Gastroesophageal sphincter (tissue), 4 donors: ENCODE measurements at regions not wholly inside any gene's neighbourhood (a gene's known extent, or its start where the extent isn't known, plus 50 kb on each side); places are given as distances from the start of the nearest gene placed in this dataset.

Experiments used
- ATAC-seq: fragments of 150-250 bp; one replicate; pipeline ENCODE4 v1.9.1; 2016; ENCODE audit warnings: mild to moderate bottlenecking, moderate library complexity
- H3K27ac ChIP-seq, 4 donors: fragments of 200-600 bp; sonication (generic) in 3 of 4; 1 replicate in 3 of 4; 2 replicates in 1 of 4; pipeline ENCODE4 v1.5.1; 2016 to 2019
- H3K27me3 ChIP-seq: fragments of 200-600 bp; sonication (generic); one replicate; pipeline ENCODE4 v1.5.1; 2019
- H3K36me3 ChIP-seq, 2 donors: fragments of 200-600 bp; sonication (generic); one replicate each; pipeline ENCODE4 v1.5.1; 2019; ENCODE audit warnings: control low read depth in 1 of 2
- H3K4me1 ChIP-seq, 3 donors: fragments of 200-600 bp; sonication (generic); 1 replicate in 2 of 3; 2 replicates in 1 of 3; pipeline ENCODE4 v1.5.1; 2016 to 2019; ENCODE audit warnings: control low read depth in 2 of 3
- H3K4me3 ChIP-seq, 2 donors: fragments of 200-600 bp; sonication (generic); one replicate each; pipeline ENCODE4 v1.5.1; 2019; ENCODE audit warnings: mild to moderate bottlenecking in 1 of 2, moderate library complexity in 1 of 2
- H3K9me3 ChIP-seq, 3 donors: fragments of 200-600 bp; sonication (generic); one replicate each; pipeline ENCODE4 v1.5.1; 2017 to 2019; ENCODE audit warnings: control low read depth in 2 of 3
- CTCF ChIP-seq, 4 experiments: fragments of 200-600 bp in 2 of 4; fragments of 450-650 bp in 2 of 4; sonication (generic) in 1 of 4; IDR thresholded peaks; one replicate each; pipeline ENCODE4 v1.5.1; 2017 to 2019; ENCODE audit warnings: antibody characterized with exemption in 4 of 4, mild to moderate bottlenecking in 2 of 4, moderate library complexity in 2 of 4
- EP300 ChIP-seq: sonication (generic); formaldehyde crosslinking; IDR thresholded peaks from one replicate; pipeline ENCODE4 v1.6.1; 2017; ENCODE audit warnings: antibody characterized with exemption, mild to moderate bottlenecking
- POLR2A ChIP-seq, 2 donors: fragments of 450-650 bp; IDR thresholded peaks; one replicate each; pipeline ENCODE4 v1.6.1; 2017; ENCODE audit warnings: antibody characterized with exemption in 2 of 2, mild to moderate bottlenecking in 2 of 2, moderate library complexity in 1 of 2
- POLR2AphosphoS5 ChIP-seq: sonication (generic); formaldehyde crosslinking; IDR thresholded peaks from one replicate; pipeline ENCODE4 v1.6.1; 2017; ENCODE audit warnings: antibody characterized with exemption
- whole genome bisulfite sequencing, 2 donors: methylation state at CpG; one replicate each; pipeline ENCODE4 v1.1.5; 2018; ENCODE audit warnings: low coverage in 1 of 2; 5-methylcytosine and 5-hydroxymethylcytosine counted together

- no peak for ATAC-seq
- H3K4me3 ChIP-seq = no peak overlapping the region
- no peaks in the 10 kb centered on the region for H3K27me3 ChIP-seq
- TF ChIP-seq POLR2AphosphoS5 (no peak), POLR2A (IDR thresholded peaks at IDR 0.05) (no peak), CTCF (IDR thresholded peaks at IDR 0.05) (no peak), EP300 (no peak)
- WGBS, 2 donors = 0 to 20% methylated on average over 1 of the region's 1 CpG
- peaks cover 0 to 4% (median 2%) of the 10 kb centered on the region in 3 donors for H3K4me1 ChIP-seq
- H3K27ac ChIP-seq = no peak overlapping the region
- no peaks in the 10 kb centered on the region for H3K36me3 ChIP-seq
- H3K9me3 ChIP-seq = no peaks in the 10 kb centered on the region
These were observed 82.4 kb downstream of the FAT3 start for GRCh38 chr11:92306966-92307510.

DNA sequence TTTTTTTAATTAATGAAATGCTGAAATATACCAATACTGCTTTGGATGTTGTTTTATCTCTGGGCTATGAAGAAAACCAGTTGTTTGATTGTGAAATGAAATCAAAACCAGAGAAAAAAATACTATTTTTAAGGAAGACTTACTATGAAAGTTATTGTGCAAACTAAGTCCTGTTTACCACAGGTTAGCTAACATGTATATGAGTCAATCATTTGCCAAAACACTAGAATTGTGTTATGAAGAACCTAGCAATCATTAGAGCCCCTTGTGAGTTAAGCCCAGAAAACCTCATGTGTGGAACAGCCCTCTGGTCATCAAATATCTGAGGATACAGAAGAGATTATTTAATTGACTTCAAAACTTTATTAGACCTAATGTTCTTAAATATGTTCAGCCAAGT lies 83.7 kb downstream of the FAT3 start:
- TF ChIP-seq POLR2AphosphoS5 = no peak
- no peak for TF ChIP-seq EP300
- no peak for TF ChIP-seq POLR2A (IDR thresholded peaks at IDR 0.05)
- TF ChIP-seq CTCF (IDR thresholded peaks at IDR 0.05) = no peak
- Histone ChIP-seq H3K27ac (no peak overlapping the region), H3K4me3 (no peak overlapping the region), H3K27me3 (no peaks in the 10 kb centered on the region), H3K36me3 (no peaks in the 10 kb centered on the region), H3K9me3 (no peaks in the 10 kb centered on the region), H3K4me1 (peaks cover 0 to 4% (median 0%) of the 10 kb centered on the region in 3 donors)
- ATAC-seq = no peak

GRCh38 chr11:92311616-92312449 lies 87.2 kb downstream of the FAT3 start:
- H3K4me1 ChIP-seq = peaks cover 0 to 14% (median 7%) of the 10 kb centered on the region in 3 donors
- TF ChIP-seq EP300 (no peak), CTCF (IDR thresholded peaks at IDR 0.05) (peak in 1 of 4 experiments; percentile 5)
- 79 to 84% methylated on average over 5 of the region's 5 CpGs for WGBS, 2 donors
- no peaks in the 10 kb centered on the region for H3K9me3 ChIP-seq
- H3K27ac ChIP-seq = no peak overlapping the region
- no peaks in the 10 kb centered on the region for H3K36me3 ChIP-seq
- H3K27me3 ChIP-seq = no peaks in the 10 kb centered on the region
- H3K4me3 ChIP-seq = no peak overlapping the region
- no peak for ATAC-seq

- WGBS, 2 donors = 98% methylated on average over 5 of the region's 5 CpGs; no CpG with 5 or more reads in 1 of the 2 donors
- TF ChIP-seq POLR2A (IDR thresholded peaks at IDR 0.05) = no peak
- H3K4me3 ChIP-seq = no peak overlapping the region
- no peak overlapping the region for H3K27ac ChIP-seq
- ATAC-seq = no peak
- H3K27me3 ChIP-seq = no peaks in the 10 kb centered on the region
- H3K36me3 ChIP-seq = no peaks in the 10 kb centered on the region
- peaks cover 0 to 10% (median 7%) of the 10 kb centered on the region in 3 donors for H3K4me1 ChIP-seq
- H3K9me3 ChIP-seq = no peaks in the 10 kb centered on the region
These were observed 89.2 kb downstream of the FAT3 start for GRCh38 chr11:92313784-92314183.

GRCh38 chr11:92314499-92314898 lies 89.9 kb downstream of the FAT3 start:
- peak; percentile 37 for TF ChIP-seq POLR2AphosphoS5
- TF ChIP-seq CTCF (IDR thresholded peaks at IDR 0.05) = no peak
- Histone ChIP-seq H3K4me1 (peaks cover 0 to 10% (median 7%) of the 10 kb centered on the region in 3 donors), H3K36me3 (no peaks in the 10 kb centered on the region), H3K4me3 (no peak overlapping the region), H3K27ac (peak overlapping the region in 2 of 4 donors; percentile 47 to 51), H3K9me3 (no peaks in the 10 kb centered on the region), H3K27me3 (no peaks in the 10 kb centered on the region)
- ATAC-seq = no peak
- 0% methylated on average over 1 of the region's 1 CpG; no CpG with 5 or more reads in 1 of the 2 donors for WGBS, 2 donors
